GM19238 (cell line): ENCODE measurements at regions not wholly inside any gene's neighbourhood (a gene's known extent, or its start where the extent isn't known, plus 50 kb on each side); places are given as distances from the start of the nearest gene placed in this dataset.
A peak's percentile ranks its signal among the peaks of the same experiment; 100 is the strongest.

Experiments used
- DNase-seq: peaks from one replicate; pipeline ENCODE4 v3.0.0; 2011; ENCODE audit warnings: low spot score; ENCODE audit not compliant: insufficient read length

DNA sequence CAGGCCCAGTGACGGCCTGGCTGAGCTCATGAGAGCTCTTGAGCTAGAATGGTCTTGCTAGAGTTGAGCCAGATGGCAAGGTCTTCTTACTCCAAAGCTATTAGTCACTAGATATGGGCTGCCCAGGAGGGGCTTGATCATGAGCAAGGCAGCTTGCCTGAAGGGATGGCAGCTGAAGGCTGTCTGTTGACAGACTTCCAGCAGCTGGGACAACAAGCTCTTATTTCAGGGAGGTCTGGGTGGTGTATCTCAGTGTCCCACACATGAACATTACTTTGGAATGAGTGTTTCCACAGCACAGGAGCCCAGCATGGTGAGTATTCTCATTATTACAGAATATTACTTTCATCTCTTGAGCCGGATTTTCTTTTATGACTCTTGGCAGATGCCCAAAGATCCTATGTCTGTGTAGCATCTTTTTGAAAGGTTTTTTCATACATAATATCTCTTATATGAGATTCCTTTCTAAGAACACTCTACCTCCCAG lies 414.1 kb downstream of the ARHGEF28 start:
- DNase-seq: no peak

DNA sequence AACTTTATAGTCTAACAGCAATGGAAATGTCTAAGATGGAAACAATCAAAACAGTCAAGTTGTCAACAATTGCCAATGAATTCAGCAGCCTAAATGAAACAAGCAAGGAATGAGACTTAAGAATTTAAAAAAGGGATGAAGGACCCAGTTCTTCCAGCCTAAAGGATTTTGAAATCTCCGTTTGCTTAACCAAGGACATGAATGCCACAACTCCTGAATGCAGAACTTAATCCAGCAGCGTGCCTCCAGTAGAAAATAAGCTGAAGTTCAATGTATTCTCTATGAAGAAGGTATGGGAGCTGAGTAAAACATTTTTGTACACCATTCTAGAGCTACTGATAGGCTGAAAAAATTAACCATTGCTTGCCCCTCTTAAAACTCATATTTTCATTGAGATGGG lies 411.3 kb downstream of the ARHGEF28 start:
- no peak for DNase-seq

DNA sequence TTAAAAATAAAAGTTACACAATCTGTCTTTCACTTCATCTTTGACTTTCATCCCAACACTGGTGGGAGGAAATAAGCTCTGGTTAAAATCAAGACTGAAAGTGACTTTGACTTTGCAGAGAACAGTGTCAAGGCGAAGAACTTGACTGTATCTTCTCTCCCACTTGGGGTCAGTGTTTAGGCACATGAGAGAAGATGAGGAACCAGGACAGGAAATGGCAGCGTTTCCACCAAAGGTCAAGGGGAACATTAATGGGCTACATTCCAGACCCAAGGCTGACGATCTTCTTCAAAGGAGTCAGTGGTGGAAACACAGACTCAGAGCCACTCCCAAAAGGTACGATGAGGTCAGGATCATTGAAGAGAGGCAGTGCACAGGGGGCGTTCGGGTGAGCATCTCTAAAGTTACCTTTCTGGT lies 409.5 kb downstream of the ARHGEF28 start:
- DNase-seq: peak; percentile 7

DNA sequence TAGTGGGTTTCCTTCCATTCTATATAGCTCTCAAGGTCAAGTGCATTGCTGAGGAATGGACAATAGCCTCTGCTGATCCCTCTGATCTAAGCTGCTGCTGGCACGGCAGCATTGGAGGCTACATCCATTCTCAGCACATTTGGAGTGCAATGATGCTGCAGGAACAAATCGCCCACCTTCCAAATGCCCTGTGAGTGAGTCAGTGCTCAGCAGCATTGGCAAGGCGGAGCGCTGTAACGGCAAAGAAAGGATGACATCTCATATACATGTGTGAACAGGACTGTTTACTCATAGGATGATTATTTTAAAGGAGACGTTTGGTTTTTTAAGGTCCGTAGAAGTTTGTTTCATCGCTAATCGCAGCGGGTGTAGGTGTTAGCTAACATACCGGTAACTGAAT lies 408.7 kb downstream of the ARHGEF28 start:
- DNase-seq: no peak

DNA sequence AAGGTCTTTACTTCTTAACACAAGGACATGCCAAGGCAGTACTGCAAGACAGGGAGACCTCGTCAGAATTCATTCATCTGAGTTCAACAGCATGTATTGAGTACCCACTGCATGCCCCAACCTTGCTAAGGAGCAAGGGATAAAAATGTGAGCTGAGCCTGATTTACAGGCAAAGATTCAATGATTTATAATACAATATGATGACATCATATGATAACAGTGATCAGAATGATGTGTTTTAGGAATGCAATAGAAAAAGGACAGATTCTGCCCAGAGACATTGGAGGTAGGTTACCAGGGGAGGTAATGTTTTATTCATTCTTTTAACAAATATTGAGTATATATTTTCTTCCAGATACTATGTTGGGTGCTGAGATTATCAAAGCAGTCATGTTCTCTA lies 406.6 kb downstream of the ARHGEF28 start:
- DNase-seq: no peak

DNA sequence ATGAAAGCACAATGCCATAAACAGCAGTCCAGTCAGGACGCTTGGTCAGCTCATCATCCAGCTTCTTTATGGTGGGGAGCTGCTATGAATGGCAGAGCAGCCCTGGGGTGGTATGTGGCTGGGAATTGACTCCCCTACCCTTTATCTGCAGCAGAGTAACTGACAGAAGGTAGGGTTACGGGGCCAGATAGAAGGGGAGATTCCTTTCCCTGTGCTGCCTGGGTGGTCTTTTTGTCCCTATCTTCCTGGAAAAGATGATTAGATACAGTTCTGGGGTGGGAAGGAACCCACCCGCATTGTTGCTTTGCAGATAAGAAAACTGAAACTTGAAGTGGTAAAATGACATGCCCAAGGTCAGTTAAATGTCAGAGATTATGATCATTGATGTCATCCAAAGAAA lies 405.5 kb downstream of the ARHGEF28 start:
- no peak for DNase-seq

DNA sequence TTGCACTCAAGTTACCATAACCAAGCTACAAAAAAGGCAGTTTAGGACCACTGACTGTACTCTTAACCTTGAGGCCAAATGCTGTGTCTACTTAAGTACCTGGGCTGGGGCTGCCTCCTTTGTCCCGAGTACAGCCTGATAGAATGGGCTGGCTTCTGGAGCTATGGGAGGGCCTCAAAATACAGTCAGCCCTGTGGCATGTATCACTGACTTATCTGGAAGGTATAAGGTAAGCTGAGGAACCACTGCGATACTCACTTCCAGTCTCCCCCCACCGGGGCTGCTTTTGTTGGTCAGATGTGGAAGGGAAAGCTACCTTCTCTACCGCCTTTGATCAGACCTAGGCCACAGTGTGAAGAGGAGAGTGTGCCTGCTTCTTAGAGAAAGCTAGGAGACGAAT lies 404.8 kb downstream of the ARHGEF28 start:
- DNase-seq: no peak

DNA sequence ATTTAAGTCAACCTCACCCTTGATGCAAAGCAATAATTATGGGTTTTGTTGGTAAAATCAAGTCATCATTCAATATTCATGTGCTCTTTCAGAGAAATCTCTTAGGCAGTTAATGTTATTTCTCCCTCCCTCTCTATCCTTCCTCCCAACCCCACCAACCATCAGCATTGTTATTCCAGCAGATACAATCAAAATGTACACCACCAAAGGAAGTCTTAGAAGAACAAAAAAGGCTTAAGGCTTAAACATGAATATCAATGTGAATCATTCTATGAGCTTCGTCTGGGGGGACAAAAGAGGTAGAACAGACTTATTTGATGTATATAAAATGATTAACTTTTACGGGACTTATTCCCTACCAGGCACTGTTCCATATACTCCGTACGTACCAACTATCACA lies 404.4 kb downstream of the ARHGEF28 start:
- DNase-seq: no peak

DNA sequence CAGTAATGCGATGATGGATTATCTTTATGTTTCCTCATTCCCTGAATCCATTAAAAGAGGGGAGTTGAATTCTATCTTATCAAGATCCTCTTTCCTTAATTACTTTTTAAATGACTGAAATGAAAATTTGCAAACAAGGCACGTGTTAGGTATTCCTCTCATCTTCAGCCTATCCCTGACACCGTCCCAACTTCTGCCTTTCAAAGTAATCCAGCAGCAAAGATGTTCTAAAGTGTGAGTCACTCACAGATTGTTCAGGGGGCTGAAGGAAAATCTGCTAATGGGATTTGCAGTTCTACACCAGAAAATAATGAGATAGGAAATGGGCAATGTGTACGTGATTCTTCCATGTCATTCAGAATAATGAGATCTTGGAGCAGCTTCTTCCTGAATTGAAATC lies 403.0 kb downstream of the ARHGEF28 start:
- no peak for DNase-seq

DNA sequence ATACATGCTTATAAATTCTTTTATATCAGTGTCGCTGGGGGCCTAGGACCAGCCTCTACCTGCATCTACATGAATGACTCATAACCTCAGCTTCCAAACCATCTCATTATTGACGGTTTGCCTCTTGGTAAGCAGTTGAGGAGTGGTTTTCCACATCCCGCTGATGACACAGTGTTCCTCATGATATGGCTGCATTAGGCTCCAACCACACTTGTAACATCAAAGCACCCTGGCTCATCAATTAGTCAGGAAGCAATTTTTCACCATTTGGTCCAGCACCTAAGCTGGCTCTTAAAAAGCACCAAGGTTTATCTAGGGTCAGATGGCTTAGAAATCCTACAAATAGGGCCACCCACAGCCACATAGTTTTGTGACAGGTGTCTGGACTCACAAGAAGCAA lies 402.4 kb downstream of the ARHGEF28 start:
- no peak for DNase-seq

DNA sequence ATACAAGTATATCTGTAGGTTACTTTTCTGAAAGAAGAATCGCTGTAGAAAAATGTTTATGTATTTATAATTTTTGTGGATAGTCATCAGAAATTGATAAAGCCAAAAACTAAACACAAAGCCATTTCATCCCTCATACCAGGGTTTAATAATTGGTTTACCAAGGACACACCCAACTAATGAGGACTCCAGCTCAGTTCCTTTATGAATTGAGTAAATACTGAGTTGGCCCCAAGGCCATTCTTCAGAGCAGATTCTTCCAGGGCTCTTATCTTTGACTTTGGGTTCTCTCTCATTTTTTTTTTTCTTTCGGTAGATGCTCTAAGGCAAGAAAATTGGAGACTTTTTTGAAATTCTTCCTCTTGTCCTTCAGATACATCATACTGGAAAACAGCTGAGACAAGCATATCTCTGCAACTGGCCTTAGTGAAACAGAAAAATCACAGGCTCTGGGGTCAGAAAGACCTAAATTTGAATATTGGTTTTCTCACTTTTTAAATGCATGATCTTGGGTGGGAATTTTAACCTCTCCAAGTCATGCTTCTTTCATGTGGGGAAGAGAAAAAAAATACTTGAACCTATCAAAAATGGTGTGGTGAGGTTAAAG lies 401.8 kb downstream of the ARHGEF28 start:
- DNase-seq: no peak

DNA sequence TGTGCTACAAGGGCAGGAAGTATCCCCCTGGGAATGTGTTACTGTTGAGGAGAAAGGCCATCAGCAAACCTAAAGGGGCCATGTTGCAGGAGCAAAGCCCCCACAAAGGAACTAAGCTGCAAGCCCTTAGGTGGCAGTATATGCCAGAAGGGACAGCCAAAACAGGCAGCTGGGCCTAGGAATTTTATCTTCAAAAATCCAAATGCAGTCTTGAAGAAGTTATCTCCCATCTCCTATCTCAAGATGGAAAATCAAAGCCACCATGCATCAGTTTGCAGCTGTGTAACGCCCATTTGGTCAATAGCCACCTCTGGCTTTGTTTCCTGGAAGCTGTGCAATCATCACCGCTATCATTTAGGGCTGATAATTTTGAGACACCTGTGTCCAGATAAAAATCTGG lies 400.3 kb downstream of the ARHGEF28 start:
- no peak for DNase-seq

DNA sequence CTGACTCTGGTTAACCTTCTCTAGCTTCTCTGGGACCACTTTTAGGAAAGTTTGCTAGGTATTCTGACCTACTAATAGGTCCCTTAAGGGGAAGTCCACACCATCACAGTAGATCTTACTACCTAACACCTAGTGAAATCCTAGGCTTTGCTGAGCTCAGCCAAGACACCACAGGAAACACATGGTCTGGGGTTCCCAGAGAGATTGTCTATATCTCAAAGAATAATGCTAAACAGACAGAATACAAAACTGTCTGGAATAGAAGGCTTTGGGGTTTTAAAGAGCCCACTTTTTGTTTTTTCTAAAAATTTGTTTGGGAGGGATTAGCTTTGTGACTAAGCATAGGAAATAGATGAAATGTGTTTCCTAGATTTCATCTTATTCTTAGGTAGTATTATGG lies 395.1 kb downstream of the ARHGEF28 start:
- no peak for DNase-seq

DNA sequence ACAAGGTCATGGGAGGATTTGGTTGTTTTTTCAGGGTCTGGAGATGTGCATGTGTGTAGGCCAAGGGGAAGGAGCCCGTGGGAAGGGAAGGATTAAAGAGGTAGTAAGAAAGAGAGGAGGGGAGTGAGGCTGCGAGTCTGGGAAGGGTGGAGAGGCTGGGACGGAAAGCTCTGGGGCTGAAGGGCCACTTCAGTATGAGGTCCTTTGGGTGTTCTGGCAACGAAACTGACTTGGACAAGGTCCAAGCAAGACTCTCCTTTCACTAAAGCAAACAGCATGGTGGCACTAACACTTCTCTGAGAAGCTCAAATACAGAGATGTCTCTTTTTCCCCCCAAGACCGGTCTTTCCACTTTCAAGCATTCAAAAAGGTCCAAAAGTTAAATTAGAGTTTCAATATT lies 394.5 kb downstream of the ARHGEF28 start:
- DNase-seq: no peak

DNA sequence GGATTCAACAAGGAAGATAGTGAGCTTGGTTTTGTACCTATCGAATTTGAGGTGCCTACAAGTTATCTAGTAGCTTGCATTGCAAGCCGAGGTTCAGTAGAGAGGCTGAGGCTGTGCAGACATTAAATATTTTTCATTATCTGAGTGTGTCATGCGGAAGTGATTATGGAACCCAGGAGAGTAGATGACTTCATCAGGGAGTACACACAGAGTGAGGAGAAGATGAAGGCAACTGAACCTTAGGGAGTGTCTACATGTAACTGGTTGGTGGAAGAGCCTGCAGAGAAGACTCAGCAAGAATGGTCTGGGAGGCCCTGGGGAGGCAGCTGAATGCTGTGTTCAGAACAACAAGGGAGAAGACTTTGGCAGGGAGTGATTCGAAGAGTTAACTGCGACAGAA lies 393.9 kb downstream of the ARHGEF28 start:
- no peak for DNase-seq

DNA sequence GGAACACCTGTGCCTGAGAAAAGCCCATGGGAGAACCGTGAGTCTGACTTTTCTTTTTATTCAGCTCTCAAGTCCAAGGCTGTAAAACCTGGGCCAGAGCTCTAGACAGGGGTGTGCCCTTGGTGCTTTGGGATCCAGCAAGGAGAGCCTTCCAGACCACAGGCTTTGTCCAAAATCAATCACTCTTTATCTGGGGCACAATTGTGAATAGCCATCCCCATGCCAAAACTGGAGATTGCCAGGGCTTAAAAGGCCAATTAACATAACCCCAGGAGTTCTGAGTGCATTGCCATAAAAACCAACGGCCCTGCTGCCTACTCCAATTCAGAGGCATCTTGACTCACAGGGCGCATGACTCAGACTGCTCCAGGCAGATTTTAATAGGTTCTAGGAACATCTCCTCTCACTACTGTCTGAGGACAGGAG lies 391.8 kb downstream of the ARHGEF28 start:
- DNase-seq: no peak

DNA sequence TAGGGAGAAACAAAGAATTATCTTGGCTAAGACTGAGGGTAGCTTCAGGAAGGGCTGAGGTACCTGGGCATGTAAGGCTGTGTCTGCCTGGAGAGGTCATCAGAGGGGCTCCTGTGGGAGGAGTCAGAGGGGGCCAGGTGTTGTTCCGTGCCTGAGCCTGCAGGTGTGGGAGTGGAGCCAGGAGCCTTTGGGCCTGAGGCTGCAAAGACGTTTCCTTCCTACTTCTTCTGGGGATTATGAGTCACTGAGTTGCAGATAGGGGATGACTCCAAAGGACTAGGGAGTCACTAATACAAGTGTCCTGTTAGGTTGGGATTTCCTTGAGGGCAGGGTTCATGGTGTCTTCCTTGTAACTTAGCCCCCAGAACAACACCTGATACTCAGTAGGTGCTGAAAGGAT lies 391.1 kb downstream of the ARHGEF28 start:
- no peak for DNase-seq

DNA sequence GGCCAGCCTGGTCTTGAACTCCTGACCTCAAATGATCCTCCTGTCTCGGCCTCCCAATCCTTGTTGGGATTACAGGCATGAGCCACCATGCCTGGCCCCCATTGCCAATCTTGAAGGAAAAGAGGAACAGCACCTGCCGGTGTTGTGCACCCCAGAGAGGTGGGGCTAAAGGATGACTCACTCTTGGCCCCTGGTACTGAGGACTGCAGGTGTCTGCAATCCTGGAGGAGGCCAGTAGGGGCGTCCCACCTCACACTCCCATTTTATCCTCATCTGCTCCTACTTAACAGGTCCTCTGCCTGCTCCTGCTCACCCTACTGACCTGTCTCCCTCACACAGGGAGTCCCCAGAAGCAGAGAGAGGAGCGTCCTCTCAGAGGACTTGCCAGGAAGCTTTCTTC lies 390.4 kb downstream of the ARHGEF28 start:
- DNase-seq: peak; percentile 2

DNA sequence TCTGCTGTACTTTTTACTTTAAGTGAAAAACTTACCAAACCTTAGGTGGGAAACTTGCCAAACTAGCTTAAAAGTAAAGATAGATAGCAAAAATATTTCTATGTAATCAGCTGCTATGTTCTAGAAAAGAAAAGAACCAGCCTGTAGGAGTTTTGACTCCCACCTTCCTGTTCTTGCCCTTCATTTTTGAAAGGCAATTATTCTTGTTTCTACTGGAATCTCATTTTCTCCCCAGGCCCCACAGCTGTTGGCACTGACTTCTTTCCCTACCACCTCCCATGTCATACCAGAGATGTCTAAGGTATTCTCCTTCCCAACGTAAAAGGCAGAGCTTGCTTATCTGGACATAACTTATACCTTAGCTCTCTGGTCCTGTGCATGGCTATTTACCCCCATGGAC lies 389.7 kb downstream of the ARHGEF28 start:
- DNase-seq: no peak

DNA sequence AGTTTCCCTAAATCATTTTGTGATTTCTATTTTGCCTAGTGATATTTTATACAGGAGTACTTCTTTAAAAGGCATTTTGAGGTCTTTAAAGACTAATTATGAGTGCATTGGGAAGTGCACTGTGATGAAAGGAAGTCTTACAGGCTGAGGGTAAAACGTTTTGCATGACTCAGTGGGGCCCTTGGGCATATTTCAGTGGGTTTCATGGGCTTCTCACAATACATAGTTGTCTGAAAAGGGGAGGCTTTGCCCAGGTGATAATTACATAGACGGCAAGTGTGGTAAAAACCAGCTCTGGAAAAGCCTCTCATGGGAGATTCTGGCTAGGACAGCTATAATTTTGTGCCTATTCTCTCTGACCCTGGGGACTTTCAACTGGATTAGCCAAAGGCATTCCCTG lies 387.2 kb downstream of the ARHGEF28 start:
- DNase-seq: no peak

DNA sequence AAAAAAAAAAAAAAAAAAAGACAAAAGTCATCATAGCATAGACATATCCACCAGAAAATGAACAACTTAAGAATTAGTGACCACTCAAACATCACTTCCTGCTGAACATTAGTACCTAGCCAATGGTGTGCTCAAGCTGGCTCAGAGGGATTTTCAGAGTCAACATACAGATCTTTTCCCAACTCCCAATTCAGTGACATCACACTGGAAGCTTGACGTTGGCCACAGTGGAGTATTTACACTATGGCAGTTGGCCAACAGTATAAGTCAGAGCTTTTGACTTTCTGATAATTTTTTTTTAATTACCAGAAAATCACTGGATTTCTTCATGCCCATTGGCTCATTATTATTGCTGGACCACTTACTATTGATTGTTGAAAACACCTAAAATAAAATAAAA lies 383.5 kb downstream of the ARHGEF28 start:
- DNase-seq: no peak

DNA sequence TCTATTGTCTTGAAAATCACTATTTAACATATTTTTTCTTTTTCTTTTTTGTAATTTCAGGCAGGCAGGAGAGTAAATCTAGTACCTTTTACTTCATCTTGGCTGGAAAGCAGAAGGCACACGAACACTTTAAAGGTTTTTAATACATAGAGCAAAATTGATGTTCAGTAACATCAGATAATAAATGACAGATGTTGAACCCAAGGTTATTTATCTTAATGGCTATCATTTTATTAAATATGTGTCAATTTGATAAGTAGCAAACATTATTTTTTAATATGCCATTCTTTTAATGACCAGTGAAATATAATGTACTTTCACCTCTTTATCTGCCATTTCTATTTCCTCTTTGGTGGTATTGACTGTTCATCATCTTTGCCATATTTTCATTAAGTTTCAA lies 381.2 kb downstream of the ARHGEF28 start:
- DNase-seq: no peak

DNA sequence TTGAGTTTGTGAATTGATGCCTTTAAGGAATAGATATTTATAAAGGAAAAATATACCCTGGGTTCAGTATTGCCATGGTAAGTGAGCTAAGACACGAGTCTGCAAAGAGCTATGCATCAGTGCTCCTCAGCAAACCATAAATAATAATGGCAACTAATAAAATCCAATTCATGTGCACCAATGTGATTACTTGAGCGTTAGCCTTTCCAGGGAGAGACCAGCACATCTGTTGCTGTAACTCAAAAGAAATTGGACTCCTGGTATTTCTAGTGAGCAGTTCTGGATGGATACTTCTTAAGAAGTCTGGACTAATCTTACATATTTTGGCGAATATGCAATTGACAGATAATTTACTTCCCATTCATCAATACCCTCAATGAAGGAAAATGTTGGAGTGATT lies 373.3 kb downstream of the ARHGEF28 start:
- no peak for DNase-seq

DNA sequence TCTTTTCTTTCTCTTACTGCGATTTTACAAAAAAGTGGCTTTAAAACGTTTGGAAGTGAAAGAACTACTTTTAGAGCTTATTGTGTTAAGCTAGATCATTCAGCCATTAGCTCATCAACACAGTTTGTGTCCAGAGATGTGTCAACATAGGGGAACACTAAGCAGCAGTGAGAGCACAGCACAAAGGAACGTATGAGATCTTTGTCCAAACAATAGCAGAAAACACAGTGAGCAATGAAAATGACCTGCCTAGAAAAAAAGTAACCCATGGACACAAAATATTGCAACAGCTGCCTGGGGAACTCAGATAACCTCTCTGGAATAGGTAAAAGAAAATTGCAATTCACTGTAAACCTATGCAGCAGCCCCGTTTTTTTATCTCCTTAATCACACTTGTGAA lies 372.5 kb downstream of the ARHGEF28 start:
- no peak for DNase-seq
